Astrocyte (in vitro differentiated cells and primary cell): ENCODE measurements at regions not wholly inside any gene's neighbourhood (a gene's known extent, or its start where the extent isn't known, plus 50 kb on each side); places are given as distances from the start of the nearest gene placed in this dataset.

ENCODE experiments used
- DNase-seq: peaks from one replicate; pipeline ENCODE4 v3.0.0-alpha.2; 2010; ENCODE audit warnings: low read depth
- FAIRE-seq: peaks from 2 replicates; lab custom pipeline; 2011; peaks lifted over from hg19 to GRCh38; lab: Jason Lieb, UNC
- H2AFZ ChIP-seq: 2 replicates; pipeline ENCODE4 v1.6.0; 2012; ENCODE audit warnings: low read depth, low read length, inconsistent platforms
- H3K27ac ChIP-seq: 2 replicates; pipeline ENCODE4 v1.5.1; 2011; ENCODE audit warnings: low read depth, low read length, inconsistent platforms
- H3K27me3 ChIP-seq: 2 replicates; pipeline ENCODE4 v1.6.0; 2011; ENCODE audit warnings: low read length, inconsistent platforms; ENCODE audit not compliant: insufficient read depth
- H3K36me3 ChIP-seq: 2 replicates; pipeline ENCODE4 v1.5.1; 2011; ENCODE audit warnings: low read length, inconsistent platforms; ENCODE audit not compliant: insufficient read depth
- H3K4me1 ChIP-seq: 2 replicates; pipeline ENCODE4 v1.5.1; 2011; ENCODE audit warnings: low read length, inconsistent platforms; ENCODE audit not compliant: insufficient read depth
- H3K4me2 ChIP-seq: 2 replicates; pipeline ENCODE4 v1.6.0; 2012; ENCODE audit warnings: low read length, inconsistent platforms
- H3K4me3 ChIP-seq: 2 replicates; pipeline ENCODE4 v1.5.1; 2011; ENCODE audit warnings: low read depth, mild to moderate bottlenecking, low read length, inconsistent platforms; ENCODE audit not compliant: insufficient read depth
- H3K79me2 ChIP-seq: 2 replicates; pipeline ENCODE4 v1.6.0; 2012; ENCODE audit warnings: mild to moderate bottlenecking, low read length, inconsistent platforms; ENCODE audit not compliant: insufficient read depth
- H3K9ac ChIP-seq: 2 replicates; pipeline ENCODE4 v1.6.0; 2012; ENCODE audit warnings: mild to moderate bottlenecking, low read length, inconsistent platforms
- H3K9me3 ChIP-seq: 2 replicates; pipeline ENCODE4 v1.5.1; 2012; ENCODE audit warnings: low read depth, mild to moderate bottlenecking, low read length, inconsistent platforms; ENCODE audit not compliant: insufficient read depth
- H4K20me1 ChIP-seq: 2 replicates; pipeline ENCODE4 v1.6.0; 2012; ENCODE audit warnings: low read length, inconsistent platforms; ENCODE audit not compliant: insufficient read depth
- H3K27ac Mint-ChIP-seq: one replicate; pipeline ENCODE4 v1.8.0; 2021; ENCODE audit warnings: mild to moderate bottlenecking, mixed read lengths; ENCODE audit not compliant: unreplicated experiment
- H3K27me3 Mint-ChIP-seq: one replicate; pipeline ENCODE4 v1.8.0; 2021; ENCODE audit warnings: low read depth, mixed read lengths; ENCODE audit not compliant: unreplicated experiment
- H3K36me3 Mint-ChIP-seq: one replicate; pipeline ENCODE4 v1.8.0; 2021; ENCODE audit warnings: low read depth, mixed read lengths; ENCODE audit not compliant: unreplicated experiment
- H3K4me1 Mint-ChIP-seq: one replicate; pipeline ENCODE4 v1.8.0; 2021; ENCODE audit warnings: low read depth, mixed read lengths; ENCODE audit not compliant: unreplicated experiment
- H3K4me3 Mint-ChIP-seq: one replicate; pipeline ENCODE4 v1.8.0; 2021; ENCODE audit warnings: mild to moderate bottlenecking, moderate library complexity, mixed read lengths; ENCODE audit not compliant: unreplicated experiment
- H3K9me3 Mint-ChIP-seq: one replicate; pipeline ENCODE4 v1.8.0; 2021; ENCODE audit warnings: mild to moderate bottlenecking, mixed read lengths; ENCODE audit not compliant: unreplicated experiment
- EZH2 ChIP-seq: IDR thresholded peaks from 2 replicates; pipeline ENCODE4 v1.6.1; 2012; ENCODE audit warnings: mild to moderate bottlenecking, low read length, inconsistent platforms; ENCODE audit not compliant: insufficient read depth
- TF ChIP-seq, protein P1 (sequence below): IDR thresholded peaks from 2 replicates; pipeline ENCODE4 v1.5.1; 2011; ENCODE audit warnings: low read depth, mild to moderate bottlenecking, inconsistent platforms, low read length, moderate library complexity; ENCODE audit not compliant: insufficient read depth

DNA sequence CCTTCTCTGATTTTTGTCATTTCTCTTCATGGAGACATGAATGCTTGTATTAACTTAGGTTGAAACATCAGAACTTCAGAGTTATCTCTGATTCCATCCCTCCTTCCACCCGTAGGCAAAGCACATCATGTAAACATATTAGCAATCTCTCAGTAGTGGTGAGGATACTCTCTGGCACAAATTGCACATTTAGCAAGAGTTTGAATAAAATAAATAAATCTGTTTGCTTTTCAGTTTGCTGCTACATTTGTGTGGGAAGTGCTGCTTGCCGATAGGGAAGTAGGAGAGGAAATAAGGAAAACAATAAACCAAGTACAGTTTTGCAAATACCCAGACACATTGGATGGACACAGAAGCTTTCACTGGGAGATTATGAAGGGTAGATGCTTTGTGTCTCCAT lies 359.0 kb downstream of the BCKDHB start:
- Histone ChIP-seq H3K4me1 (no peaks in the 10 kb centered on the region), H3K36me3 (no peaks in the 10 kb centered on the region), H3K79me2 (no peaks in the 10 kb centered on the region), H3K4me2 (no peak overlapping the region), H3K27ac (no peak overlapping the region), H3K9ac (no peak overlapping the region), H3K27me3 (no peaks in the 10 kb centered on the region), H3K4me3 (no peak overlapping the region), H4K20me1 (no peaks in the 10 kb centered on the region), H3K9me3 (no peaks in the 10 kb centered on the region), H2AFZ (no peak overlapping the region)
- FAIRE-seq (no peak), DNase-seq (no peak)
- no peak overlapping the region for H3K4me3 Mint-ChIP-seq
- H3K36me3 Mint-ChIP-seq = no peaks in the 10 kb centered on the region
- H3K27ac Mint-ChIP-seq = no peak overlapping the region
- no peak for TF ChIP-seq EZH2
- TF ChIP-seq, protein P1, sequence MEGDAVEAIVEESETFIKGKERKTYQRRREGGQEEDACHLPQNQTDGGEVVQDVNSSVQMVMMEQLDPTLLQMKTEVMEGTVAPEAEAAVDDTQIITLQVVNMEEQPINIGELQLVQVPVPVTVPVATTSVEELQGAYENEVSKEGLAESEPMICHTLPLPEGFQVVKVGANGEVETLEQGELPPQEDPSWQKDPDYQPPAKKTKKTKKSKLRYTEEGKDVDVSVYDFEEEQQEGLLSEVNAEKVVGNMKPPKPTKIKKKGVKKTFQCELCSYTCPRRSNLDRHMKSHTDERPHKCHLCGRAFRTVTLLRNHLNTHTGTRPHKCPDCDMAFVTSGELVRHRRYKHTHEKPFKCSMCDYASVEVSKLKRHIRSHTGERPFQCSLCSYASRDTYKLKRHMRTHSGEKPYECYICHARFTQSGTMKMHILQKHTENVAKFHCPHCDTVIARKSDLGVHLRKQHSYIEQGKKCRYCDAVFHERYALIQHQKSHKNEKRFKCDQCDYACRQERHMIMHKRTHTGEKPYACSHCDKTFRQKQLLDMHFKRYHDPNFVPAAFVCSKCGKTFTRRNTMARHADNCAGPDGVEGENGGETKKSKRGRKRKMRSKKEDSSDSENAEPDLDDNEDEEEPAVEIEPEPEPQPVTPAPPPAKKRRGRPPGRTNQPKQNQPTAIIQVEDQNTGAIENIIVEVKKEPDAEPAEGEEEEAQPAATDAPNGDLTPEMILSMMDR = no peak
- H3K27me3 Mint-ChIP-seq = no peaks in the 10 kb centered on the region
- H3K9me3 Mint-ChIP-seq = no peaks in the 10 kb centered on the region
- peaks cover 9% of the 10 kb centered on the region for H3K4me1 Mint-ChIP-seq

DNA sequence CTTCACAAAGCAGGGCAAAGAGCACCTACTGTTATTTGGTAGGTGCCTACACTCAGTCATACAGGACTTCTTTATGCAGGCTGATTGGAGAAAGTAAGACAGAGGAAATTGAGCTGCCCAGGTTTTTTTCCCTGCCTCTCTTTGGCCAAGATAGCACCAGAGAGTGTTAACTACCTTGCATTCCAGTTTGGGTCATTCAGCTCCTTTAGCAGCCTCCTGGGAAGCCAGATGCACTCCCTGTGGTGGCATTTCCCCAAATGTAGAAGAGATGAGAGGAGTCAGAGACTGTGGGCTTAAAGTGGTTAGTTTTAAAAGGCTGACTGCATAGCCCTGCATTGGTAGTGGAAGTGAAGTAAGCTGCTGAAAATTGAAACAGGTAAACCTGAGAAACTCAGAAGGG lies 358.4 kb downstream of the BCKDHB start:
- Mint-ChIP-seq H3K4me1 (peaks cover 9% of the 10 kb centered on the region), H3K9me3 (no peaks in the 10 kb centered on the region), H3K27me3 (no peaks in the 10 kb centered on the region), H3K36me3 (no peaks in the 10 kb centered on the region), H3K27ac (no peak overlapping the region), H3K4me3 (no peak overlapping the region)
- FAIRE-seq (no peak), DNase-seq (no peak)
- Histone ChIP-seq H3K27me3 (no peaks in the 10 kb centered on the region), H3K79me2 (no peaks in the 10 kb centered on the region), H3K27ac (no peak overlapping the region), H3K9me3 (no peaks in the 10 kb centered on the region), H2AFZ (no peak overlapping the region), H3K4me2 (no peak overlapping the region), H3K9ac (no peak overlapping the region), H4K20me1 (no peaks in the 10 kb centered on the region), H3K4me1 (no peaks in the 10 kb centered on the region), H3K4me3 (no peak overlapping the region), H3K36me3 (no peaks in the 10 kb centered on the region)
- TF ChIP-seq EZH2 = no peak
- TF ChIP-seq, protein P1 = no peak

DNA sequence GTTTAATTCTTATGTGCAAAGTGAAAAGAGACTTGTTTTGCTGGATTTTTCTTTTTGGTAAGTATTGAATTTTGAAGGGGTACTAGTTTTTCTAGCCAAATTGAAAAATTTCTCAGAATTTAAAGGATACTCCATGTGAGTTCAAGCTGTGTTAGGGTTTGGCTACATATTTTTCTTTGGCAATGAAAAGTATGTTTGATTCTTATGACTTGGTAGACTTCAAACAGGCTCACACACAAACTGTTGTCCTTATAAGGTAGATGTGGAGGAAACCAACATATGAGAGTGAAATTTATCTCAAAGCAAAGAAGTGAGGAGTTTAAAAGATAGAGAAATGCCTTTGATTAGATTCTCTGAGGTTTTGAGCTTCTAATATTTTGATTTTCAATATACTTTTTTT lies 356.7 kb downstream of the BCKDHB start:
- H2AFZ ChIP-seq = no peak overlapping the region
- FAIRE-seq = no peak
- no peaks in the 10 kb centered on the region for H3K27me3 Mint-ChIP-seq
- H3K9ac ChIP-seq = no peak overlapping the region
- DNase-seq = no peak
- H3K9me3 ChIP-seq = no peaks in the 10 kb centered on the region
- H3K4me3 Mint-ChIP-seq = no peak overlapping the region
- no peaks in the 10 kb centered on the region for H4K20me1 ChIP-seq
- no peak overlapping the region for H3K4me3 ChIP-seq
- H3K4me2 ChIP-seq = no peak overlapping the region
- no peaks in the 10 kb centered on the region for H3K79me2 ChIP-seq
- H3K4me1 Mint-ChIP-seq = peaks cover 6% of the 10 kb centered on the region
- no peaks in the 10 kb centered on the region for H3K27me3 ChIP-seq
- H3K9me3 Mint-ChIP-seq = no peaks in the 10 kb centered on the region
- H3K36me3 ChIP-seq = no peaks in the 10 kb centered on the region
- TF ChIP-seq EZH2 = no peak
- TF ChIP-seq, protein P1 = no peak
- peaks cover 3% of the 10 kb centered on the region for H3K4me1 ChIP-seq
- H3K27ac Mint-ChIP-seq = no peak overlapping the region
- H3K36me3 Mint-ChIP-seq = no peaks in the 10 kb centered on the region
- no peak overlapping the region for H3K27ac ChIP-seq
